Hepatocyte (in vitro differentiated cells): ENCODE measurements at regions not wholly inside any gene's neighbourhood (a gene's known extent, or its start where the extent isn't known, plus 50 kb on each side); places are given as distances from the start of the nearest gene placed in this dataset.

Experiments
- DNase-seq: peaks from one replicate; pipeline ENCODE4 v3.0.0-alpha.2; 2016; ENCODE audit warnings: low spot score
- H2AFZ ChIP-seq: fragments of 200-600 bp; sonication (generic); 2 replicates; pipeline ENCODE4 v1.6.0; 2016; ENCODE audit warnings: antibody characterized with exemption, mild to moderate bottlenecking
- H3K27ac ChIP-seq: fragments of 200-600 bp; sonication (generic); 2 replicates; pipeline ENCODE4 v1.5.1; 2016; ENCODE audit warnings: mild to moderate bottlenecking
- H3K27me3 ChIP-seq: fragments of 200-600 bp; sonication (generic); 2 replicates; pipeline ENCODE4 v1.6.1; 2016
- H3K36me3 ChIP-seq: fragments of 200-600 bp; sonication (generic); replicated peaks from 2 replicates; pipeline ENCODE4 v1.5.1; 2016; ENCODE audit warnings: low read depth; ENCODE audit not compliant: insufficient read depth
- H3K4me1 ChIP-seq: fragments of 200-600 bp; sonication (generic); 2 replicates; pipeline ENCODE4 v1.5.1; 2016; ENCODE audit warnings: mild to moderate bottlenecking, moderate library complexity; ENCODE audit not compliant: insufficient read depth
- H3K4me2 ChIP-seq: fragments of 200-600 bp; sonication (generic); 2 replicates; pipeline ENCODE4 v1.6.0; 2016
- H3K4me3 ChIP-seq: fragments of 200-600 bp; sonication (generic); 2 replicates; pipeline ENCODE4 v1.5.1; 2016; ENCODE audit warnings: mild to moderate bottlenecking
- H3K79me2 ChIP-seq: fragments of 200-600 bp; sonication (generic); 2 replicates; pipeline ENCODE4 v1.6.0; 2017; ENCODE audit warnings: mild to moderate bottlenecking
- H3K9me2 ChIP-seq: fragments of 200-600 bp; sonication (generic); replicated peaks from 2 replicates; pipeline ENCODE4 v1.6.0; 2017; ENCODE audit warnings: mild to moderate bottlenecking; ENCODE audit not compliant: insufficient read depth
- H3K9me3 ChIP-seq: fragments of 200-600 bp; sonication (generic); 2 replicates; pipeline ENCODE4 v1.5.1; 2016; ENCODE audit warnings: low read depth, mild to moderate bottlenecking
- H4K20me1 ChIP-seq: fragments of 200-600 bp; sonication (generic); 2 replicates; pipeline ENCODE4 v1.6.0; 2016; ENCODE audit warnings: mild to moderate bottlenecking; ENCODE audit not compliant: insufficient read depth, poor library complexity, severe bottlenecking
- CTCF ChIP-seq: fragments of 200-600 bp; sonication (generic); IDR thresholded peaks from 2 replicates; pipeline ENCODE4 v1.5.1; 2016; ENCODE audit warnings: antibody characterized with exemption, mild to moderate bottlenecking; ENCODE audit not compliant: poor library complexity
- EZH2 ChIP-seq: fragments of 200-600 bp; sonication (generic); IDR thresholded peaks from 2 replicates; pipeline ENCODE4 v1.6.1; 2016; ENCODE audit warnings: antibody characterized with exemption, mild to moderate bottlenecking, borderline replicate concordance
- EZH2phosphoT487 ChIP-seq: fragments of 200-600 bp; sonication (generic); IDR thresholded peaks from one replicate; pipeline ENCODE4 v1.6.1; 2018; ENCODE audit warnings: antibody characterized with exemption, mild to moderate bottlenecking, low read depth, moderate library complexity; ENCODE audit not compliant: unreplicated experiment, severe bottlenecking
- WGBS: methylation state at CpG from one replicate; pipeline ENCODE4 v1.1.6; 2016; ENCODE audit warnings: low lambda C conversion rate; ENCODE audit errors: missing lambda C conversion rate; 5-methylcytosine and 5-hydroxymethylcytosine counted together

- Histone ChIP-seq H3K79me2 (no peaks in the 10 kb centered on the region), H3K4me3 (no peak overlapping the region), H3K9me2 (no peaks in the 10 kb centered on the region), H3K9me3 (no peaks in the 10 kb centered on the region), H3K27ac (no peak overlapping the region), H3K4me2 (no peak overlapping the region), H3K36me3 (no peaks in the 10 kb centered on the region), H3K27me3 (no peaks in the 10 kb centered on the region), H2AFZ (no peak overlapping the region), H4K20me1 (no peaks in the 10 kb centered on the region), H3K4me1 (peaks cover 7% of the 10 kb centered on the region)
- no peak for TF ChIP-seq EZH2phosphoT487
- no peak for TF ChIP-seq CTCF
- no peak for TF ChIP-seq EZH2
- WGBS: 78% methylated on average over 14 of the region's 14 CpGs
- DNase-seq: no peak
Observed at GRCh38 chr10:3295582-3296151, 123.1 kb upstream of the PITRM1 start.

- no peak overlapping the region for H2AFZ ChIP-seq
- peaks cover 7% of the 10 kb centered on the region for H3K4me1 ChIP-seq
- H3K79me2 ChIP-seq: no peaks in the 10 kb centered on the region
- H3K4me3 ChIP-seq: no peak overlapping the region
- DNase-seq: no peak
- TF ChIP-seq CTCF (peak; percentile 7), EZH2 (no peak)
- WGBS: 57% methylated on average over 14 of the region's 14 CpGs
- no peak overlapping the region for H3K27ac ChIP-seq
- no peak overlapping the region for H3K4me2 ChIP-seq
- no peaks in the 10 kb centered on the region for H4K20me1 ChIP-seq
- H3K9me2 ChIP-seq: no peaks in the 10 kb centered on the region
- H3K36me3 ChIP-seq: no peaks in the 10 kb centered on the region
- H3K27me3 ChIP-seq: no peaks in the 10 kb centered on the region
- H3K9me3 ChIP-seq: no peaks in the 10 kb centered on the region
Observed at GRCh38 chr10:3294919-3295581, 122.5 kb upstream of the PITRM1 start.

GRCh38 chr10:3293581-3294431 is 121.2 kb upstream of the PITRM1 start:
- H3K4me3 ChIP-seq: no peak overlapping the region
- no peak overlapping the region for H2AFZ ChIP-seq
- H3K9me2 ChIP-seq: no peaks in the 10 kb centered on the region
- no peaks in the 10 kb centered on the region for H3K27me3 ChIP-seq
- DNase-seq: no peak
- no peaks in the 10 kb centered on the region for H3K9me3 ChIP-seq
- TF ChIP-seq EZH2 (no peak), EZH2phosphoT487 (no peak), CTCF (no peak)
- peaks cover 7% of the 10 kb centered on the region for H3K4me1 ChIP-seq
- H3K36me3 ChIP-seq: no peaks in the 10 kb centered on the region
- H3K79me2 ChIP-seq: no peaks in the 10 kb centered on the region
- 83% methylated on average over 19 of the region's 19 CpGs for WGBS
- H3K27ac ChIP-seq: peak overlapping the region; percentile 45
- H3K4me2 ChIP-seq: no peak overlapping the region
- H4K20me1 ChIP-seq: no peaks in the 10 kb centered on the region
